HG02885 (cell line): ENCODE measurements at regions not wholly inside any gene's neighbourhood (a gene's known extent, or its start where the extent isn't known, plus 50 kb on each side); places are given as distances from the start of the nearest gene placed in this dataset.

Experiments used
- ATAC-seq: cut with Tn5 transposase; IDR thresholded peaks from one replicate; pipeline ENCODE4 v1.9.1; 2021; ENCODE audit warnings: mild to moderate bottlenecking; ENCODE audit not compliant: unreplicated experiment, poor library complexity

DNA sequence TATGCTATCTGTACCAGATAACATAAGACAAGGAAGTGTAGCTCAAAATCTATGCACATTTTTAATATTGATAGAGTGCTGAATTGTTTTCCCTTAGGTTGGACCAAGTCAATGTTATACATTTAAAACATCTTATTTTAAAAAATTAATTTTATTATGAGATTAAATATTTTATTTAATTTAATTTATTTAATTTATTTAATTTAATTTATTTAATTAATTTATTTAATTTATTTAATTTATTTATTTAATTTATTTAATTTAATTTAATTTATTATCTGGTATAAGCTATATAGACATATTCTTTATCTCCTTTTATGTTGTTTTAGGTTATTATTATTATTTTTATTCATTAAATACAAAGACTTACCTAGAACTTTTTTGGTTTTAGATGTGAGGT lies 551.7 kb upstream of the LRRTM1 start:
- ATAC-seq = no peak

DNA sequence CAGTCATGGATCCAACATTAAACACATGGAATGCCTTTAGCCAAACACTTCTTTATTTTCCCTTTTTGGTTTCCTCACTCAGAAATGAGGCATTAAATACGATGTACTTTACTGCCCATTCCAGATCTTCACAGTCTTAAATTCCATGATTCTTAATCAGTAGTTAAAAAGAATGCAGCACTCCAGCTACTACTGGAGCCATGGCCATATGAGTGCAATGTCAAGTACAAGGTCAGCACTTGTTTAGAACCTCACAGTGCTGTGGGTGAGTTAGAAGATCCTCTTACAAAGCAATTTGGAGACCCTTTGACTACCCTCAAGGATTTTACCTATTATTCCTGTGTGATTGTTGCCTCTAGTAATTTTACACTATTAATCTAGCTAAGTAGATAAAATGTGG lies 550.3 kb upstream of the LRRTM1 start:
- ATAC-seq = no peak

DNA sequence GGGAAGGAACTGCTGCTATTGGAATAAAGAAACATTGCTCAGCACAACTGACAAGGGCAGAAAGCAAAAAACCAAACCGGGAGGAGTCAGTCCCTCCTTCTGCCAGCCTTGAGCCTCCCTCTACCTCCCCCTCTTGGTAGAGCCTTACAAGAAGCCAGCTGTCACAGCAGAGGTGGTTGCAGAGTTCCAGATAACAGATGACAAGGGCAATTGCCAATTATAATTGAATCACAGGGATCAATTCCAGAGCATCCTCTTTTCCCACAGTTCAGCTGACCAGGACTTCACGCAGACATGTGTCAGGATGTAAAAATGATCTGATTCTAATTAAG lies 548.2 kb upstream of the LRRTM1 start:
- ATAC-seq = no peak

DNA sequence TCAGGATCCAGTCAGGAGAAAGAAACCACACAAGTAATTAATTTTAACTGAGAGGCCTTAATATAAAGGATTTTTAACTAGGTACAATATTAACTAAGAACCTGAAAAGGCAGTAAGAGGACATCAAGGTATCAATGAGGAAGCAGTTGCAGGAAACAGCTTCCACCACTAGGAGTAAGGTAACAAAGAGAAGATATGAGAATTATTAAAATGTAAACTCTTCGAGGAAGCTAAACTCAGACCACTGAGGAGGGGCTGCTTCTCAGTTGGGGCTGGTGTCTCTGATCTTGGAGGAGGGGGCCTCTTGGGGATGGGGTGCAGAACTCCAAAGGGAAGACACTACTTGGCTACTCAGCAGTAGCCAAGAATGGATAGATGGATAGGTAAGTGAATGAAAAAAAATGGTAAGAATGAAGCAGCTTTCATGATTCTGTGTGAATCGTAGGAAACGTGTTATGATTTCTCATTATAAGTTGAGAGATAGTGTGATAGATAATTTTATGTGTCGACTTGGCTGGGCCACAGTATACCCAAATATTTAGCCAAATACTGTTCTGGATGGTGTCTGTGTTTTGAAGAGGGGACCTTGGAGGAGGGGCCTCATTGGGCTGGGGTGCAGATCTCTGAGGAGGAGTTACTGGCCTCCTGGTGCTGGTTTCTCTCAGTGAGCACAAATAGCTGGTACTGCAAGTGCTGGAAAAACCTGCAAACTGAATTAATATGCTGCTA lies 547.7 kb upstream of the LRRTM1 start:
- ATAC-seq = no peak

DNA sequence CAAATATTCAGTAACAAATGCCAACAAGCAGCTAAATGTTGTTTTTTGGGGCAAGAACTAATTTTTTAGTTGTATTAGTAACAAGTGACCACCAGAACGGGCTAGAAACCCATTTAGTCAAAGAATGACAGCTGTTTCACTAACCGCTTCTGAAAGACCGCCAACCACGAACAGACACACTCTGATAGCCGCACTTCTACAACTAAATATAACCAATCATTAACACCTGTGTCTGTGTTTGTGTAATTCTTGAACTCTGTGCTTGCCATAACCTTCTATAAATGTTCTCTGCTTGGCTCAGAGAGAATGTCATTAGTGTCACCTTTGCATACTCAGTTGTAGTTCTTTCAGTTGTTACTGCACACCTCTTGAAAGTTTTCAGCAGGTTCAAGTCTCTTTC lies 526.3 kb upstream of the LRRTM1 start:
- peak; percentile 62 for ATAC-seq

DNA sequence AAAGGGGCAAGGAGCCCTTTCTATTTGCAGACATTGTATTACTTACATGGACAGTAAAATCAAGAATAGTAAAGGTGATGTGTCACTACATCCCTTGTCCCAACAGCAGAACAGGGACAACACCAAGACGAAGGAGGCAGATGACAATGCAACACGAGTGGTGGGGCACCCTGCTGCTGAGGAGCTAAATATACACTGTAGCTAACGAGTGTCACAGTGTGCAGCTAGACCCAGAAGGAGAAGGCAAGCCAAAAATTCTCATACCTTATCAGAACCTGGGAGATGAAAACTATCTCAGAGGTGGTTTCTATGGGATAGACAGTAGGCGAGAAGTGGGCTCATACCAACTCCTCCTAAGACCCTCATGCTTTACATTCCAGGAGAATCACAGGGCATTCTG lies 518.4 kb upstream of the LRRTM1 start:
- ATAC-seq = no peak

DNA sequence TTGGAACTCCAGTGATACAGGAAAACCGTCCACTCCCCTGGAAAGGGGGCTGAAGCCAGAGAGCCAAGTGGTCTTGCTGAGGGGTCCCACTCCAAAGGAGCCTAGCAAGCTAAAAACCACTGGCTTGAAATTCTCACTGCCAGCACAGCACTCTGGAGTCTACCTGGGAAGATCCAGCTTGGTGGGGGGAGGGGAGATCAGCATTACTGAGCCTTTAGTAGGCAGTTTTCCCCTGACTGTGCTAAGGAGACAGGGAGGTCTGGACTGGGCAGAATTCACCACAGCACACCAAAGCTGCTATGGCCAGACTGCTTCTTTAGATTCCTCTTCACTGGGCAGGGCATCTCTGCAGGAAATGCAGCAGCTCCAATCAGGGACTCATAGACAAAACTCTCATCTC lies 510.7 kb upstream of the LRRTM1 start:
- no peak for ATAC-seq

DNA sequence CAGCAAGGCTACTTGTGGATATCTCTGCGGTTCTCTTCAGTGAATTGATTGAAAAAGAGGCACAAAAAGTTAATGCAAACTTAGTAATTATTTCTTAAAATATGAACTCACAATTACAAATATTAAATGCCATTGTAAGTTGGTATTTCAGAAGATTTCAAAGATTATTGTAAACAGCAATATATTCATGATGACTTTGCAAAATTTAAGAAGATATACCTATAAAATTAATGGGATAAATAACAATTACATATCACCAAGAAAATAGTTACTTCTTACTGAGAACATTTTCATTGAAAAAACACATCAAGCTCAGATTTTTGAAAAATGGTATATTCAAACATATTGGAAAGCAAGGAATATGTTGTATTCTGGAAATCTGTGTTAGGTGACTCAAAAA lies 482.0 kb upstream of the LRRTM1 start:
- ATAC-seq = no peak

DNA sequence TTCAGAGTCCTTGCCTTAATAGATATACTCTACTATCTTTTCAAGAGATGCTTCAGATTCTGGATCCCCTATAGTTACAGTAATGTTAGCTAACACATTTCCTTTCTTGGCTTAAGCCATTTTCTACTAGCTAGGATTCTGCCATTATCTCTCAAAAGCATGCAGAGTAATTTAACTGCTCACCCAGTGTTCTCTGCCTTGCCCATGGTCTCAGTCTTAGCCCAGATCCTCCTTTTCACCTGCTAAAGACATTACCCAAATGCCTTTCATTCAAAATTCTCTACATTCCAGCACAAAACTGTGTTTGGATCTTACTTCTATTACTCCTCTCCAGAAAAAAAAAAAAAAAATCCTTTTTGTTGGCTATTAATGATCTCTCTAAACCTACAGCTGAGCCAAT lies 474.2 kb upstream of the LRRTM1 start:
- no peak for ATAC-seq

DNA sequence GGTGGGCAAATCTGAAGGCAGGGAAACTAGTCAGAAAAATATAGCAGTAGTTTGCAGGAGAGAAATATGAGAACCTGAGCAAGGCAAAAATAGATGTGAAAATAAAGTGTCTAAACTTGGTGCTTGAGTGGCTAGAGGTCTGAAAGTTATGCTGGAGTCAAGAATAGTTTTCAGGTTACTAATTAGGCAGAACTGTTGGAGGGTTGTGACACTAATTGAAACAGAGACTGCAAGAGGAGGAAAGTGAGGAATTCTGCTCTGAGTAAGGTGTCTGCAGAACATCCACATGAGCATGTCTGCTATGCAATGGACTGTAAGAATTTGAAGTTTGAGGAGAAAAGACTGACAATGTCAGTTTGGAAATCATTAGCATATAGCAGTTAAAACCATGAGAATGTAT lies 444.0 kb upstream of the LRRTM1 start:
- ATAC-seq = no peak

DNA sequence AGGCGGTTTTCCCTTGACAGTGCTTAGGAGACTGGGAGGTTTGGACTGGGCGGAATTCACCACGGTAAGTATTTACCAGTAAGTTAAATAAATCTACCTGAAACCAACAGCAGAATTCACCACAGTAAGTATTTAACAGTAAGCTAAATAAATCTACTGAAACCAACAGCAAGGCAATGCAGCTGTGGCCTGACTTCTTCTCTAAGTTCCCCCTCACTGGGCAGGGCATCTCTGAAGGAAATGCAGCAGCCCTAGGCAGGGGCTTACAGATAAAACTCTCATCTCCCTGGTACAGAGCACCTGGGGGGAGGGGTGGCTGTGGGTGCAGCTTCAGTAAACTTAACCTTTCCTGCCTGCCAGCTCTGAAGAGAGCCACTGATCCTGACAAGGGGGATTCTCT lies 432.5 kb upstream of the LRRTM1 start:
- ATAC-seq = no peak

DNA sequence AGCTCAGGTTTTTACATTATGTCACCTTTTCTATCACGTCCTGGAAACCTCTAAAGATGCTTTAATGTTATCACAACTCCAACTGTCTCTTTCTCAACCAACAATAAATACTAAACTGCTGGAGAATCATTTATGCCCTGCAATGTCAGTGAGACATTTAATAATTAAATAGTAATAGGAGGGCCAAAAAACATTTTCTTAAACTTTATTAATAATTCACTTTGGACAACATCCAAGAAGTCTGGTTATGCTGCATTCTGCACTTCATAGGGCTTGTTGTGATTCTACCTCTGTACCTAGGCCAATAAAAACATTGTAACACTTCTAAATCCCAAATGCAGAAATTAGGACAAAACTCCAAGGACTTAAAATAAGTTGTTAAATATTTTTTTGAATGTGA lies 420.4 kb upstream of the LRRTM1 start:
- ATAC-seq = no peak

DNA sequence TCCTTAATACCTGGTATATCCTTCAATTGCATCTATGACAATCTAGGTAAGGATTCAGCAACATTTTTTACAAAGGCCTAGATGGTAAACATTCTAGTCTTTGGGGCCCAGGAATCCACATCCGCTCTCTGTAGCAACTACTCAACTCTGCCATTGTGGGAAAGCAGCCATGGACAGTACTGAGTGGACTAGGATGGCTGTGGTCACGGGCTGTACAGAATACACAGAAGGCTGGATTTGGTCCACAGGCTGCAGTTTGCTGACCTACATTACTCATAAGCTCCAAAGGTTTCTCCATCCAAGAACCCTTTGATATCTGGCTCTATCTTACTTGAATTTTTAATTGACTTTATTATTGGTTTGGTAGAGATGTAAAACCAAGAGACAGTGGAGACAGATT lies 418.3 kb upstream of the LRRTM1 start:
- no peak for ATAC-seq

DNA sequence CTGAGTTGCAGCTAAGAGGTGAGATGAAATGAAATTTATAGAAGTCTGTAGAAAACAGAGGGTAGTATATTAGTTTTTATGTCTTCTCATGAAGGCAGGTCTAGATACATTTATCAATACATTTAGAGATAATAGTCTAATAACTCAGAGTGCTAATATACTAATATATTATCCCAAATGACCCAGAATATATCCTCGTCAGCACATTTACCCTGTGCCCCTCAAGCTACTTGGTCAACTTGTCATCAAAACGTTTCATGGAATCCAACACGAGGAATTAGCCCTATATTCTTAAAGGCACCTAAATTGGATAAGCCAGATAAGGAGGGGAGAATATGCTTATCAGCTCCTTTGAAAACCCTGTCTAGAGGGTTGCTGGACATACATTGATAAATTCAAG lies 415.1 kb upstream of the LRRTM1 start:
- ATAC-seq = no peak

DNA sequence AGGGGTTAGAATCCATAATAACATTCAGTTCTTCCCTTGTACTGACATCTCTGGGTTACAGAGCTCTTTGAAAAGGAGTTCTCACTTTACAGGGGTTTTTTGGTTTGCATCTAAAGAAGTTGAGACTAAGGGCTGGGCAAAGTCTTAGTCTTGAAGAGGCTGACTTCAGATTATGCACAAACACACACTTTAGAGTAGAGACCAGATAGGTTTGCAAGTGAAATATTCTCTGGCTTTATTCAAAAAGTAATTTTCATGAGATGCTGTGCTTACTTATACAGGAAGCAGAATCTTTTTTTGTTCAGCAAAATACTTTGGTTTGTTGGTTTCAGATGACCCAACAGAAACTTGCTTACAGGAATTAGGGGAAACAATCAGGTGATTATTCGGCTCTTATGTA lies 410.9 kb upstream of the LRRTM1 start:
- no peak for ATAC-seq

DNA sequence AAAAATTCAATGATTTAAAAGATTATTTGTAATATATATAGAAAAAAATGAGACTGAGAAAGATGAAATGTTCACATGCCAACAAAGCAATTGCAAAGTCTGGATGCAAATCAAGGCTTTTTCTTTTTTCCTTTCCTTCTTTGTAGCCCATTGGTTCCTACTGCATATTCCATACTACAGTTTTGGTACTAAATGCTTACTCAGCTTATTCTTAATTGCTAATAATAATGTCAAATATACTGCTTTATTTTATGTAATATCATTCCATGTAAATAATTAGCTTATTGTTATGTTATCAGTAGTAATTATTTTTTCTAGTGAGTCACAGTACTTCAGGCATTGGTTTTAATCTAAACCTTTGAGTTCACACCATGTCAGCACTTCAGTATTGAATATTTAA lies 407.4 kb upstream of the LRRTM1 start:
- no peak for ATAC-seq

DNA sequence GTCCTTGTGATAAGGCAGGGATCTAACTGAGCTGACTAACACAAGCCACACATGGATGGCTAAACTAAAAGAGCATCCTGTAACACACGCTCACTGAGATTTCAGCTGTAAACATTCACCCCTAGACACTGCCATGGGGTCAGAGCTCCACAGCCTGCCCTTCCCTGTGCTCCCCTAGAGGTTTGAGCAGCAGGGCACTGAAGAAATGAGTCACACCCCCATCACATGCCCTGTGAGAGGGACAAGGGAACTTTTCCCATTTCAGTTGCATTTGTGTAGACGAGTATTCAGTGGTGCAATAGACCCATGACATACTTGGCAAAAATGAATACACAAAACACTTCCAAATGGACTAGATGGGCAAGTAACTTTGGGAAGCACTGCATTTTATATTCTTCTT lies 402.4 kb upstream of the LRRTM1 start:
- ATAC-seq = no peak

DNA sequence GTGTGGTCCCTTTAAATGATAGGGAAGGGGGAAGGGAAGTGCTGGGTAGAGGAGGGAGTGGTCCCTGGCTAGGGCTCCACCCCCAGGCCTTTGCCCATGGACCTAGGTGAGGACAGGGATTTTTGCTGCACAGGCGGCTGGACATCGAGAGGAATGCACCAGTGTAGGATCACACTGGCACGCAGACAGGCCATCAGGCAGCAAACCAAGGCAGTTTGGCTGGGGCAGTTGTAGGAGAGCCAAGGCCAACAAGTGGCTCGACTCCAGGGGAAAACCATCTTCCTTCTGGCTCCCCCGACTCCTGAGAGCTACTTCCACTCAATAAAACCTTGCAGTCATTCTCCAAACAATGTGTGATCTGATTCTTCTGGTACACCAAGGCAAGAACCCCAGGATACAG lies 402.0 kb upstream of the LRRTM1 start:
- ATAC-seq = no peak

DNA sequence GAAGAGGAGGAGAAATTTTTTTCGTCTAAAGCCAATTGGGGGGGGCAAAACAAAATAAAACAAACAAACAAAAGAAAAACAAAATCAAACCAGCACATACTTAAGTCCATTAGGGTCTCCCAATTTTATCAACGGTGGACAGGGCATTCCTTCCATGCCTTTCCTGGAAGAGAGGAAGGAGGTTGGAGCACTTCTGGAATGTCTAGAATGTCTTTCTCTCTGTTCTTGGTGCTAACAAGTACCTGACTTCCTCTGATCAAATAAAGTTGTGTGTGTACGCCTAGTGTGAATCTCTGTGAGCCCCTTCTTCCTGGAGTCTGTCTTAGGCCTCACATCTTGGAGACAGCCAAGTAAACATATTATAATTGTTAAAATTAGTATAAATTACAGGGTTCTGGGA lies 399.0 kb upstream of the LRRTM1 start:
- ATAC-seq = no peak

DNA sequence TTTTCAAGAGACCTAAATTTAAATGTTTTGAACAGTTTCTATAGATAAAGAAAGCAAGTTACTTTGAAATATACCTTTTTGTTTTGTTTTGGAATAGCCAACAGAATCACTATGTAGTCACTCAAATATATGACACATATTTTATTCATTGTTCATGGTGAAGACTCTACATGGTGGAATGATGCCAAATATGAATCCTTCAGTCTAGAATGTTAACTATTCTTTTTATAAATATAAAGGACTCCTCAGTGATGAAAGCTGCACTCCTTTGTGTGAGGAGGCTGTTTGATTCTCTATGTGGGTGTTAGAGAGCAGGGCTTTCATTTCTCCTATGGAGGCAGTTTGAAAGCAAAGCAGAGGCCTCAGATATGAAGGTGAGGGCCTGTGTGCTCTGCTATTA lies 396.4 kb upstream of the LRRTM1 start:
- no peak for ATAC-seq
